Activated T-helper 9 cell treated with anti-CD3 and anti-CD28 coated beads, Interleukin-2, amount 50 U/mL, for 16 hours (primary cell): ENCODE measurements at regions not wholly inside any gene's neighbourhood (a gene's known extent, or its start where the extent isn't known, plus 50 kb on each side); places are given as distances from the start of the nearest gene placed in this dataset.

Source experiments
- DNase-seq: peaks from one replicate; pipeline ENCODE4 v3.0.0-alpha.2; 2020; ENCODE audit warnings: low read depth

DNA sequence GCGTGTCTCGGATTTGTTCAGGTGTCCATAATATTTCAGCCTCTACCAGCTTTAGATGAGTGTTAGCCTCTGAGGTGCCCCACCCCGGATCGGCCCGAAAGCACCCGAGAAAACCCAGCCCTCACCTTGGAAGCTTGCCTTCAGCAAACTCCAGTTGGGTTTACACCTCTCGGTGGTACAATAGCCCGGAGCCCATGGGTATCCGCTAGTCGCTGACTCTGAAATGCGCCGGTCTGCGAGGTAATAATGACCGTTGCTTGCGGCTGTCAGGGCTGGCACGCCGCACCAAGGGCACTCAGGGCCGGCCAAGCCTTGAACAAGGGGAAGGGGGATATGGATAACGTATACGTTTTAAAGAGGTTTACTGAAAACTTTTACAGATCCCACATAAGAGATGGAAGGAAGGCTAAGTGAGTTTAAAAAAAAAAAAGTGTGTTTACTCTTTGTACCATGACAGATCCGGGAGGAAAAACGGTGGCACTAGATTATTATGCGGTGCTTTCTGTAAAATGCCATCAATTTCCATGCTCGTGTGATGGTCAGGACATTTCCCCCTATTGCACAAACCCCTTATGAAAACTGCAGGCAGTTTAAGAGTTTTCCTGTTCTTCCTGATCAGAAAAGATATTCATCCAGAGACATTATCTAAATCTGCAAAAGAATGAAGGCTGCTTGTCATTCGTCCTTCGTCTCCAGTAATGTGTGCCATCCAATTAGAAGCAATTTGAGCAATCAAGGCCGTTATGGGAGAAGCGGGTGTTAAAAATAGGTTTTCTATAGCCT lies 124.2 kb downstream of the TMEM161B start:
- DNase-seq, result no peak

DNA sequence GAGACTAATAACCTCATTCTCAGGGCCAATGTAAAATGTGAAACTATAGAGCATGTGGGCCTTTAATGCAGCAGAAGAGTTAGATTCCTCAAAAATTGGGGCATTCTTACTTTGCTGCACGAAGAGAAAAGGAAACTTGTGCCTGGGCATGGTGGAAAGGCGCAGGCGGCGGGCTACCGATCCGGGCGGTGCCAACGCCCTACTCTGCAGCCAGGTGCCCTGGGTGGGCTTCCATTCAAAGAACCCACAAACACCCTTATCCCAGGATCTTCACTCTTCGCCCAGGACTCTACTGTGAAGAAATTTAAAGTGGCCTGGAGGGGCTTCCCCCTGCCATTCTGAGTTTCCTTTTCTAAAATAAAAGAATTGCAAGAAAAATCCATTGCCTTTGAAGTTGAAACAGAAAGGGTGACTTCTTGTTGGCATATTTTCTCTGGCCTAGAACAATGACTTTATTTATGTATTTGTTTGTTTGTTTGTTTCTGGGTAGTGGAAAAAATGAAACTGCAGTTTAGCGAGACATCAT lies 124.9 kb downstream of the TMEM161B start:
- no peak for DNase-seq

DNA sequence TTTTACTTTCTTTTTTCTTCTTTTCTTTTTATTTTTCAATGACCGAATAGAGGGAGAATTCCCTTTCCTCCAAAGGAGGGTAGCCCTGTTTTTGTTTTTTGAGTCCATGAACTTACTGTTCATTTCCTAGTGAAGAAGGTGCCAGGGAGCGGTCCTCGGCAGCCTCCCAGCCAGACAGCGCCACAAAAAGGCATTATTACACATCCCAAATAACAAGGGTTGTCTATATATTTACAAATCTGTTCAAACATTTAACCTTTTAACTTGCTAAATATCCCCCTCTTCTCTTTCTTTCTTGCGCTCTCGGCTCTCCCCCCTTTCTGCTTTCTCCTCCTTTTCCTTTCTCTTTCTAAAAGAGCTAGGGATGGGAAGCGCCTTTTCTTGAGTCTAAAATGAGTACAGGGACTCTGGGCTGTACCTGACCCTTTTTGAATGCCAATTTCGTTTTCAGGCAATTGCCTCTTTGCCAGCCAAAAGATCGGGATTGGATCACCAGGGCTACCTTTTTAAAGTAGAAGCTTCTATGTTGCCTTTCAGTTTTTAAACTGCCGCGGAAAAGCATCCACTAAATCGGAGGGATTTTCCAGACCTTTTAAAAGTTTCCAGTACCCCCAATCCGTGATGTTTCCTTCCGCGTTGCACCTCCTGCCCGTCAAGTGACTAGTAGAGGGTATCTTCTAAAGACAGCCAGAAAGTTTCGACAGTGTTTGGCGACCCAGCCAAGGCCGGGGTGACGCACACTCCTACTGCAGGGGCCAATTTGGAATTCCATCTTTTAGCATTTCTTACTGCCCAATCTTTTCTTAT lies 125.6 kb downstream of the TMEM161B start:
- no peak for DNase-seq

DNA sequence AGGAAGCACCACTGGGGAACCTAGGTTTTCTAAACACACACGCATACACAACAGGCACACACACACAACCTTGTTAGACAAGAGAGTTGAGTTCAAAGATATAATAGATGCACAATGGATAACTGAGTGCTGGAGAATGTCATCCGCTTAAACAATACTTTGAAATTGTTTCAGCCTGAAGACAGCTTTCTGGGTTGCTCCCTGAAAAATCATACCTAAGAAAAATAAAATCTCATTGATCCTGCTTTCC lies 126.1 kb downstream of the TMEM161B start:
- DNase-seq, result no peak

DNA sequence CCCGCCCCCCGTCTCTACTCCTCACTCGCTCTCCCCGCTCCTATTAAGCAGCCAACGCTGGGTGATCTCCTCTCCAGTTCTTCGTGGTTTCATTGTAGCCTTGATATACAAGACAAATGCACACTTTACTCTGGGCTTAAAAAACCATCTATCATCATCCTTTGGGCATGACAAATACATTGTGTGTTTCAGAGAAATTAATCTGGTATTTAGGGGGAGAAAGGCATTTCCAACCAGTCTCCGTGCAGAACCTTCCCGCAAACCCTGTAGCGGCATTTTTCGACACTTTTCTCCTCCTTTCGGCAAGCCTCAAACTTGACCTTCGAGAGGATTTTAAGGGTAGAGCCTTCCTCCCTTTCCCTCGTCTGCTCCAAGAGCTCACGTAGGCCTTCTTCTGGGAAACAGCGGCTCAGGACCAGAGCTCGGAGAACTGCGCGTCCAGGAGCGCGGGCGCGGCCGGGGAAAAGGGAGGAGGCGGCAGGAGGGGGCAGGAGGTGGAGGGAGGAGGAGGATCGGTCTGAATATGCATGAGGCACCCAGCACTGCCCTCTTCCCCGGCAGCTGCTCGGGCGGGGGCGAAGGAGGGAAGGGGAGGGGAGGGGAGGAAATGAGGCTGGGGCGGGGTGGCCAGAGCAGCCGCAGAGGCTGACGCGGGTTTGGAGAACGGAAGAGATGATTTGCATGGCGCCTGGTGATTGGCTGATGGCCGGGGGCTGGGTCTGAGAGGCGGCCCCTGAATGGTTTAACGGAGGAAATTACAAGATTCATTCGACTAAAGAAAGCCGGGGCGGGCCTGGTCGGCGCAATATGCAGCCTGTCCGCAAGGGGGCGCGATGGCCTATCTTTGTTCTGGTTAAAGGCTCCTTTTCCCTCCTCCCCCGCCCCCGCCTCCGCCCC lies 127.5 kb downstream of the TMEM161B start:
- peak; percentile 66 for DNase-seq

DNA sequence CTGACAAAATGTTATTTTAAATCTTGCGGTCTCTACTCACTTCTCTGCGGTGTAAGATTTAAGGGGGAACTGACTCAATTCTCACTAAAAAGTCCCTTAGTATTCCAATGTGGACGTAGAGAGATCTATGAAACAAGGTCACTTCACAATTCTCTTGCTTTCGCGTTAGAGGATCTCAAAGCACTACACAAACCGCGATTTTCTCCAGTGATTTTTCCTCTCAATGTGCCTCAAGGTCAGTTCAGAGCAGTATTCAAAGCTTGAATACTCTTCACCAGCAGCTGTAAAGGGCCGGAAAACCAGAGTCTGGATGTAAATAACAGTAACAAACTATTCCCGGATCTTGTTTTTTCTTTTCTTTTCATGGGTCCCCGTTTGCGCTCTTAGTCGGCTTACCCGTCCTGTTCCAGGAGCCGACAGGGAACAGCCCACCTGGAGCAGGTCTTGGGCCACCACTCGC lies 128.2 kb downstream of the TMEM161B start:
- DNase-seq, result no peak

DNA sequence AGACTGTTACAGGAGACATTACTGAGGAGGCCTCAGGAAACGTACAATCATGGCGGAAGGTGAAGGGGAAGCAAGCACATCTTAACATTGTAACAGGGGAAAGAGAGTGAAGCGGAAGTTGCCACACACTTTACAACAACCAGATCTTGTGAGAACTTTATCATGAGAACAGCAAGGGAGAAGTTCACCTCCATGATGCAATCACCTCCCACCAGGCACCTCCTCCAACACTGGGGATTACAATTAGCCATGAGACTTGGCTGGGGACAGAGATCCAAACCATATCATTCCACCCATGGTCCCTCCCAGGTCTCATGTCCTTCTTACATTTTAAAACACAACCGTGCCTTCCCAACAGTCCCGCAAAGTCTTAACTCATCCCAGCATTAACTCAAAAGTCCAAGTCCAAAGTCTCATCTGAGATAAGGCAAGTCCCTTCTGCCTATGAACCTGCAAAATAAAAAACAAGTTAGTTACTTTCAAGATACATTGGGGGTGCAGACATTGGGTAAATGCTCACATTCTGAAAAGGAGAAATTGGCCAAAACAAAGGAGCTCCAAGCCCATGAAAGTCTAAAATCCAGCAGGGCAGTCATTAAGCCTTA lies 138.3 kb downstream of the TMEM161B start:
- DNase-seq, result no peak

DNA sequence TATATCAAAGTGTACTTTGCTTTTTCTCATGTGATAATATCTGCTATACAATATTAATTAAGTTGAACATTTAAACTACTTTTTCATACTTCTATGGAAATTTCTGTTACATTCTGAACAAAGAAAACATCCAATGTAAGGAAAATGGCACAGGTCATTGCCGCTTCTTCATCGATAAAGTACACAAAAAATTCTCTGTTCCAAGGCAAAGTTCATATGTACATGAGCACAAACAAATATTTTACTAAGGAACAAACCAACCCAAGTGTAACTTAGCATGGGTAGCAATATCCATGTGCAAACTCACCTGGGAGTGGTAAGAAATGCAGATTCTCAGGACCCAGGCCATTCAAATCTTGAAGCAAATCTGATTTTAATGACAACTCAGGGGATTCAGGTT lies 139.8 kb downstream of the TMEM161B start:
- no peak for DNase-seq

DNA sequence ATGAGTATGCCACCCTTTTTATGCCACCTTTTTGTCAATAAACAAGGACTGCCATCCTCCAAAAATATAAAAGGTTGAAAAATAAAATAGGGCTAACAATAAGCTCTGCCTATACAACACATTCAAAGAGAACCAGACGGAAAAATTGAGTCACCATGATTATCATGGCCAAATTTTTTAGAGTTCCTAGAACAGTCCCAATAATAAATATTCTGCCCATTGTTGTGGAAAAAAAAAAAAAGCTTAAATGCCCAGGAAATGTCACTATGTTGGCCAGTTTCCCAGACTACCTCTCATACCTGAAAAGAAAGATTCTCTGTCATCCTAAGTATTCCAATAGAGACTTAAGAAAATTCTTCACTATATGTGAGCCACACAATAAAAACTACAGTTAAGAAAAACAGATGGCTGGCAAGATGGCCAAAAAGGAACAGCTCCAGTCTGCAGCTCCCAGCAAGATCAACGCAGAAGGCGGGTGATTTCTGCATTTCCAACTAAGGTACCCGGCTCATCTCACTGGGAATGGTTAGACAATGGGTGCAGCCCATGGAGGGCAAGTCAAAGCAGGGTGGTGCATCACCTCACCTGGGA lies 149.0 kb downstream of the TMEM161B start:
- no peak for DNase-seq

DNA sequence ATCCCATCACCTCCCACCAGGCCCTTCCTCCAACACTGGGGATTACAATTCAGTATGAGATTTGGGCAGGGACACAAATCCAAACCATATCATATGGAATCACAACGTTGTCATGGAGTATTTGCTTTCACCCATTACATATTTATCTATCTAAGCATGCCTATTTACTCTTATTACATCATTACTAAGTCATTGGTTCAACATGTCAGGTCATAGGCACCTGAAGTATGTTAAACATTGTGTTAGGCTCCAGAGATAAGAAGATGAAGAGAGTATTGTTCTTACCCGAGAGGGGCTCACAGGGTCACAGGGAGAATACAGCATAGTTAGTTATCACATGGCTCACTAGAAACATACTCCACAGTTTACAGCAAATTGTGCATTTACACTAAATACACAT lies 150.5 kb downstream of the TMEM161B start:
- DNase-seq, result no peak

DNA sequence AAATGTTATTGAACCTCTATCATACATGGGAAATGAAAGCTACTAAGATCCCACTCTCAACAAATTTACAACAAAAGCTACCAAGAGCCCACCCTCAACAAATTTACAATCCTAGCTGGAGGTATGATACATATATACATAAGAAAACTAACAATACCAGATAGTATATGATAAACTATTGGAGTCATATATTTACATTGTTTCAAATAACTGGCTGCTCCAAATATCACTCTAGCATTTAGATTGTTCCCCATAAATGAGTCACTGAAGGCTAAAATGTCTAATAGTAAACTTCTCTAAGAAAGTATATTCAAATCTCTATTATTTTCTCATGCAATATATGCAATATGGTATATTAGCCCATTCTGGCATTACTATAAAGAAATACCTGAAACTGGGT lies 151.1 kb downstream of the TMEM161B start:
- no peak for DNase-seq

DNA sequence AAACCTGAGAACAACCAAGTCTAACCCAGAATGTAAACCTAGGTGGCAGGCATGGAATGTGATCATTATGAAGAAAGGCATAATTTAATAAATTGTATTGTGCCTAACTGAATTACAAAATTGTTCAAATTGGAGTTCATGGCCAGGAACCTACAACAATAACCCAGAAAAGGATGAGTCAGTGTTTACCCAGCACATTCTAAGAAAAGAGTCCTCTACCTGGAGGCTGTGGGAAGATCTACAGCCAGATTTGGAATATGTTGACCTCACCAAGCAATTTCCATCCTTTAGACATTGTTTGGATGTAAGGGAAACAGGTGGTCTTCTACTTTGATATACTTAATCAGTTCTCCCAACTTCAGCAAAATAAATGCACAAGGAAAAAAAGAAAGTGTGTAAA lies 152.2 kb downstream of the TMEM161B start:
- no peak for DNase-seq

DNA sequence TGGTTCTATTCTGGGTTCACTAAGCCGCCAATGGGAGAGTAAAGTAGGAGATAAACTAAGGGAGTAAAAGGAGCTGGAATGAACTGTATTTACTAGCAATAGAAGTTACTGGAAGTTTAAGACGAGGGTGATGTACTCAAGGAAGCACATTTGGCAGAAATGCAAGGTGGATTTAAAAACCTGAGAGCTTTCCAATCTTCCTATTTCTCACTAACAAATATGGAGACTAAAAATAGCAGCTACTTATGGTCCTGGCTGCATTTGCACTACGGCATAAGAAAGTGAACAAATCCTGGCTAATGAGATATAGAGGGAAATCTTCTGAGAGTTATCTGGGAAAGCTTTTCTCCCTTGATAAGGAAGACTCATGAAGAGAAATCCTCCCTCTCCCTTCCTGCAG lies 153.4 kb downstream of the TMEM161B start:
- no peak for DNase-seq

DNA sequence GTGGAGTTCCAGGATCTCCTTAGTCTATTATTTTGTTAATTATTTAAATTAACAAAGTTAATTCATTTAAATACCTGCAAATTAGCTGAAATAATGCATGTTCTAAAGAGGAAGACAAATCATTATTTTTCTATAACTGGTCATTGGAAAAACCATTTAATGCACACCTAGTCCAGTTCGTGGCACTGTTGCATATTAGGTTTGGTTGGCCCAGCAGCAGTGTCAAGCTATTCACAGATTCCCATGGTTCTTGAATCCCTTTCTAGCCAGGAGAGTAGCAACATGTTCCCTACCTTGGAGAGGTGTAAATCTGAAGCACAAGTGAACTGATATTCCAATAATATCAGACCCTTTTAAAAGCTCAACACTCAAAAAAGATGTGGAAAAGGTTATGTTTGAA lies 155.2 kb downstream of the TMEM161B start:
- no peak for DNase-seq

DNA sequence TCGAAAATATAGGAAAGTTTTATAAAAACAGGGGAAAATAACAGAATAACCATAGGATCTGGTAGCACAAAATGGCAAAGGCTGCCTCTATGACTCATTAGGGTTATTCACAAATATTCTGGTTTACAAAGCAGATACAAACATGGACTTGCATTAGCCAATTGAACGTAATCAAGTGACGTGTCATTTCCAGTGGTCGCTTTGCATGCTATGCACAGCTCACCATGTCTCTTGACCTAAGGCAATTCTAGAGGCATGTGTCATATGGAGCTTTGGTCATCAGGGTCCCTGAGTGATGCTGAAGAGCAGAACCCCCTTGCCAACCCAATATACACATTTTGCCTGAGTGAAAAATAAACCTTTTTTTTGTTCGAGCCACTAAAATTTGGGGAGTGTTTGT lies 158.8 kb downstream of the TMEM161B start:
- no peak for DNase-seq

DNA sequence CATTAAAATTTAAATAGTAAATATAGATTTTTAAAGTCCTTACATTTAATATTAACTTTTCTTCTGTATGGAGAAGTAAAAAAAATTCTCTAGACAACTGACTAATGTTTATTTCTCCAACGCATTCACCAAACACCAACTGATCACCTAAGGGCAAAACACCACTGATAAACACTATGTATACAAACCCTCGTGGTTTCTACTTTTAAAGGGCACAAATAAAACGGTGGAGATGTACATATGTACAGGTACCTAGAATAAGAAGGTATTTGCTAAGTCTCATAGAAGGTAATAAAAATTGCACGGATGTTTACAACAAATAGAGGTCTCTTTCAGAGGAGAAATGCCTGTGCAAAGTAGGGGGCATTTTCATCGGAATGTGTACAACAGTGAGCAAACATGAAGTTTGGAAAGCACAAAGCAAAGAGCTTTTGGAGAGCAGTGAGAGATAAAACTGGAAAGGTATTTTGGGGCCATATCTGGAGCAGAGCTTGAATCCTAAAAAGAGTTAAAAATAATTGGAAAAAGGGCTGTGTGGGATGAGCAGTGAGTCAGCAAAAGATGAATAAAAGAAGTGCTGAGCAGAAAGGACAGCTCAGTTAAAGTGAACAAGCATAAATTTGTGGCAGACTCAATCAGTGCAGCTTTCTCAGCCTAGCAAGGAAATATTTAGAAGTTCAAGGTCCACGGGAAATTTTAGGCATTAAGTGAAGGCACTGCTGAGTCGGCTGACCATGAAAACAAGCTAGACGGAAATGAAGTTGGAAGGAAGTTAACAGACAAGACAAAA lies 160.0 kb downstream of the TMEM161B start:
- DNase-seq, result no peak

DNA sequence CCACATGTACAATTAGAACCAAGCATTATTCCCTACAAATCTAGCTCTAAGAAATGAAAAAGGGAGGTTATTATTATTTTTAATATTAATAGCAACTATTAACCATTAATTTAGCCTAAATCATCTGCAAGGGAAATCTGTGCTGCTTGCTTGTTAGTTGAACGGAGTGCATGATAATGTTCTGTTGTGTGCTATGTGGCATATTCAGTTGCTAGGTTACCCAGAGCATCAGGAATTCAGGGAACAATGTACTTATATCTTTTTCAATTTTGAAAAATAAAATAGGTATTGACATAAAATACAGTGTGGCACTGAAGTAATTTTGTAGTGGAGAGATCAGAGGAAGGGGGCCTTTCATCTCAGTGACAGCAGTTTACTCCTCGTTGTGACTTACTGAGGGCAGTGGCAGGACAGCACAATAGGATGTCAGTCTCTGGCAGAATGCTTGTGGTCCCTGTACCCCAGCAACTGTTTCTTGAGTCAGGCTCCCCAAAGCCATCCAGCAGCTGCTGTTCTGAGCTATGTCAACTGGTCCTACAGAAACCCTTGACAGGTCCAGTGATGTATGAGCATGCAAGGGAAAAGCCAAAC lies 173.6 kb downstream of the TMEM161B start:
- DNase-seq, result no peak

DNA sequence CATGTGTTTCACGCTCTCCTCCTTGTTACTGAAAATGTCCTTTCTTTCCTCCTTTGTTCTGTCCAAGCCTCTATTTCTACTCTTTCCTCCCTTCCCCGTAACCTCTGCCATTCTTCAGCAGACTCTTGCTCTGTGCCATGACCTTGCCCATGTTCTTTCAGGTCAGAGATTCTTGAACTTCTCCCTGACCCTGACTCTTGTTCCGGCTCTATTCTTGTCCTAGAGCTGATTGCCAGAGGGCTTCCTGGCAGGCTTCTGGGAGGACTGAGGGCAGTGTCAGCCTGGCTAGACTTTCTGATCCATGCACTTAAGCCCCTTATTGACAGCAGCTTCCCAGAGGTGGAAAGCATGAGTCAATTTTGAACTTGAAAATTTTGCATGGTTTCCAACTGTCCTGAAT lies 174.2 kb downstream of the TMEM161B start:
- DNase-seq, result no peak

DNA sequence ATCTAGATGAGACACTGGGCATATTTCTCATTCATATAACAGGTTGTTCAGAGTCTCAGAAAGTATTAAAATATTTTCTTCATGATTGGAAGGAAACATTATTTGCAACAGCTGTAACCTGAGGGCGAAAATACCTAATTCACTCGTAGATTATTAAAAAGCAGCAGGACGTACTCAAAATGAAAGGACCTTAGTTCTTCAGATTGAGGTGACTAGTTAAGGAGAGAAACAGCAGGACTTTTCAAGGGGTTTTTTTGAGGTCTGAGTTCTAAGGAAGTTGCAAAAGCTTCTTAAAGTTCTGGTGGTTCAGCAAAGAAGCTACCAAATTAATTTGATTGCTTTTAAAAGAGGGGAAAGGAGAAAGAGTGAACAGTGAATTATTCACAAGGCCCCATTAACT lies 174.9 kb downstream of the TMEM161B start:
- DNase-seq, result no peak

DNA sequence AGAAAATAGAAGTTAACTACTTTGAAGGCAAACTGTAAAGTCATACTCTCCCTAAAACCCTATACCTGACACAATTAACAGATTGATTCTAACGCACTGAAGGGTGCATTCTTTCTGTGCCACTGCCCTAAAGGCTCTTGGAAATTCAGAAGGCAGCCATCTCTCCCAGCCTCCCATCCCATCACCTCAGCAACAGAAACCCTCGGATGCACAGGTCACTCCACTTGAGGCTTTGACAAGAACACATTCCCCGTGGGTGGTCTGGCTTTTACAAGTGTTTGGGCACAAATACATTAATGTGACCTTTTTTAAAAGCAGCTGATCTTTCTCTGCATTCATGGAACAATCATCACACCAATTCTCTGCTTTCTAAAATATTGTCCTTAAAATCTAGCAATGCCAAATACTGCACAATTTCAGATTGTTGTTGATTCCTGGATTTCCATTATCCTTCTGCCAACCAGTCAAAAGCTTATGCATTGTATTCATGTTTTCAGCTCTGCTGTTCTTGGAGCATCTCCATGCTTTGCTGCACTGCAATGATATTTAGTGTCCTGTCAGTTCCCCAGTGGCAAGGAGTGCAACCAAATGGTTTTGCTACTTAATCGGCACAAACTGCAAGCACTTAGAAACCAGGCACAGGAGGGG lies 175.6 kb downstream of the TMEM161B start:
- no peak for DNase-seq
